ENCODE measurements at regions not wholly inside any gene's neighbourhood (a gene's known extent, or its start where the extent isn't known, plus 50 kb on each side); places are given as distances from the start of the nearest gene placed in this dataset.

GRCh38 chr2:186033541-186033940 is 294.9 kb downstream of the FSIP2 start:
- POLR2A ChIA-PET = no interaction called here
- DNase-seq (ENCODE audit: low read depth, low spot score) = no peak
- TF ChIP-seq CTCF (IDR thresholded peaks at IDR 0.05; ENCODE audit: insufficient read depth, low read length, missing control alignments) = no peak
- CTCF ChIA-PET = no interaction called here
- no peak overlapping the region for H3K4me3 ChIP-seq (ENCODE audit: low read depth, low read length)

- ChIA-PET POLR2A (no interaction called here), CTCF (no interaction called here)
- DNase-seq (ENCODE audit: low read depth, low spot score) = no peak
- no peak for TF ChIP-seq CTCF (IDR thresholded peaks at IDR 0.05; ENCODE audit: insufficient read depth, low read length, missing control alignments)
- H3K4me3 ChIP-seq (ENCODE audit: low read depth, low read length) = no peak overlapping the region
Measured at GRCh38 chr2:186036862-186037449, 298.4 kb downstream of the FSIP2 start.

GRCh38 chr2:186042207-186043028 is 303.8 kb downstream of the FSIP2 start:
- CTCF ChIA-PET = no interaction called here
- POLR2A ChIA-PET = no interaction called here
- no peak for TF ChIP-seq CTCF (IDR thresholded peaks at IDR 0.05; ENCODE audit: insufficient read depth, low read length, missing control alignments)
- H3K4me3 ChIP-seq (ENCODE audit: low read depth, low read length) = no peak overlapping the region
- no peak for DNase-seq (ENCODE audit: low read depth, low spot score)

DNA sequence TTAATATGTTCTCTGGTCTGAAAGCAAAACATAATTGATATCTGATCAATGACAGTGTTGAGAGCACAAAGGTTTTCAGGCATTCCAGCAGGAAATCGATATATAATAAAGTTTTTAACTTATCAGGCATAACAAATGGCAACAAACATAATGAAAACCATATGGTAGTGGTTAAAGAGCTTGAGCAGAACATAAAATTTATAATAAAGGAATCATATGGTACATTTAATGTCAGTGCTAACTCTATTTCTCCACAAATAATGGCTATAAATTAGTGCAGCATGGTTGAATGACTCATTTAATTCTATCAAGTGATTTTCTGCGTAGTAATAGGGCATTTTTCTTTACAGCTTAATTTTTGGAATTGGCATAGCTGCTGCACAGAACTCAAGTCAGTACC is 306.2 kb downstream of the FSIP2 start:
- no peak for TF ChIP-seq CTCF (IDR thresholded peaks at IDR 0.05; ENCODE audit: insufficient read depth, low read length, missing control alignments)
- no peak overlapping the region for H3K4me3 ChIP-seq (ENCODE audit: low read depth, low read length)
- DNase-seq (ENCODE audit: low read depth, low spot score) = no peak
- ChIA-PET POLR2A (no interaction called here), CTCF (no interaction called here)

GRCh38 chr2:186052930-186053329 is 314.3 kb downstream of the FSIP2 start:
- no peak for TF ChIP-seq CTCF (IDR thresholded peaks at IDR 0.05; ENCODE audit: insufficient read depth, low read length, missing control alignments)
- POLR2A ChIA-PET = no interaction called here
- CTCF ChIA-PET = no interaction called here
- H3K4me3 ChIP-seq (ENCODE audit: low read depth, low read length) = no peak overlapping the region
- no peak for DNase-seq (ENCODE audit: low read depth, low spot score)

- no peak for TF ChIP-seq CTCF (IDR thresholded peaks at IDR 0.05; ENCODE audit: insufficient read depth, low read length, missing control alignments)
- DNase-seq (ENCODE audit: low read depth, low spot score) = no peak
- CTCF ChIA-PET = no interaction called here
- no peak overlapping the region for H3K4me3 ChIP-seq (ENCODE audit: low read depth, low read length)
- POLR2A ChIA-PET = no interaction called here
Measured at GRCh38 chr2:186058614-186059013, 320.0 kb downstream of the FSIP2 start.
